HepG2 (cell line): ENCODE measurements at regions not wholly inside any gene's neighbourhood (a gene's known extent, or its start where the extent isn't known, plus 50 kb on each side); places are given as distances from the start of the nearest gene placed in this dataset.

Experiments
- ATAC-seq: fragments of 200-7000 bp; cut with Tn5 transposase; 3 replicates; pipeline ENCODE4 v1.9.1; 2020; ENCODE audit warnings: mild to moderate bottlenecking, moderate library complexity
- BruUV-seq: library from RNA; stranded (reverse); fragments of 400-500 nt; replicated peaks from 2 replicates; lab custom pipeline; 2021; lab: Mats Ljungman, UMichigan
- CTCF ChIA-PET: fragments of 300-600 bp; formaldehyde crosslinking; extraction: SDS; loops from one replicate; lab custom pipeline; 2021; ENCODE audit warnings: low total read pairs, inconsistent platforms, low intra/inter-chr PET ratio; lab: Yijun Ruan, JAX
- POLR2A ChIA-PET: fragments of 350-600 bp; sonication (Branson Sonifier 250); formaldehyde crosslinking; loops from one replicate; lab custom pipeline; 2020; ENCODE audit warnings: antibody characterized with exemption, inconsistent platforms; lab: Yijun Ruan, JAX
- DNase-seq: peaks from one replicate; pipeline ENCODE4 v3.0.0-alpha.2; 2015; ENCODE audit warnings: low spot score
- FAIRE-seq: peaks from 3 replicates; lab custom pipeline; 2011; peaks lifted over from hg19 to GRCh38; lab: Jason Lieb, UNC
- H2AFZ ChIP-seq: one replicate; pipeline ENCODE4 v1.6.1; 2011; ENCODE audit warnings: low read length, inconsistent platforms
- H3K27ac ChIP-seq: fragments of 300-600 bp; 3 replicates; pipeline ENCODE4 v1.8.0; 2011; ENCODE audit warnings: mixed run types, mild to moderate bottlenecking, mixed read lengths, low read length, inconsistent platforms; ENCODE audit not compliant: insufficient read depth; ENCODE audit errors: extremely low read length
- H3K27me3 ChIP-seq, 2 experiments: fragments of 200-600 bp in 1 of 2; 2 replicates in 1 of 2; 3 replicates in 1 of 2; pipeline versions ENCODE4 v1.6.0 to v1.8.0; 2011; ENCODE audit warnings: low read length in 2 of 2, mild to moderate bottlenecking in 2 of 2, moderate library complexity in 2 of 2, inconsistent platforms in 1 of 2; ENCODE audit not compliant: insufficient read depth in 2 of 2, control insufficient read depth in 1 of 2
- H3K36me3 ChIP-seq, 2 experiments: fragments of 200-600 bp in 1 of 2; replicated peaks in 1 of 2; 2 replicates in 1 of 2; 3 replicates in 1 of 2; pipeline versions ENCODE4 v1.5.1 to v1.8.0; 2011; ENCODE audit warnings: low read length in 2 of 2, inconsistent platforms in 1 of 2; ENCODE audit not compliant: insufficient read depth in 2 of 2, control insufficient read depth in 1 of 2
- H3K4me1 ChIP-seq: 2 replicates; pipeline ENCODE4 v1.5.1; 2012; ENCODE audit warnings: low read length, inconsistent platforms; ENCODE audit not compliant: insufficient read depth
- H3K4me2 ChIP-seq: 2 replicates; pipeline ENCODE4 v1.6.0; 2011; ENCODE audit warnings: low read depth, low read length, inconsistent platforms
- H3K4me3 ChIP-seq, 3 experiments: fragments of 200-600 bp in 1 of 3; sonication (generic), shearing (Covaris generic) in 1 of 3; replicated peaks in 1 of 3; 2 replicates each; pipeline ENCODE4 v1.5.1; 2011 to 2016; ENCODE audit warnings: low read length in 3 of 3, inconsistent platforms in 2 of 3, low read depth in 2 of 3, mild to moderate bottlenecking in 2 of 3, control low read depth in 1 of 3, mixed read lengths in 1 of 3; ENCODE audit not compliant: insufficient read depth in 1 of 3
- H3K79me2 ChIP-seq: one replicate; pipeline ENCODE4 v1.6.1; 2011; ENCODE audit warnings: low read length, inconsistent platforms; ENCODE audit not compliant: insufficient read depth
- H3K9ac ChIP-seq: 2 replicates; pipeline ENCODE4 v1.6.0; 2011; ENCODE audit warnings: mild to moderate bottlenecking, low read depth, low read length, inconsistent platforms; ENCODE audit not compliant: insufficient read depth
- H3K9me3 ChIP-seq: 2 replicates; pipeline ENCODE4 v1.5.1; 2012; ENCODE audit warnings: mild to moderate bottlenecking, low read length
- H4K20me1 ChIP-seq: 2 replicates; pipeline ENCODE4 v1.6.0; 2011; ENCODE audit warnings: inconsistent platforms, mild to moderate bottlenecking, low read length, moderate library complexity; ENCODE audit not compliant: insufficient read depth
- CCAR2 ChIP-seq: fragments of 200-400 bp; formaldehyde crosslinking; optimal IDR thresholded peaks from 2 replicates; pipeline ENCODE3; 2018; ENCODE audit warnings: low read depth, mild to moderate bottlenecking, low read length, moderate library complexity
- DMTF1 ChIP-seq: sonication (generic); formaldehyde crosslinking; IDR thresholded peaks from 2 replicates; pipeline ENCODE4 v1.4.0; 2020; ENCODE audit warnings: mild to moderate bottlenecking, missing genetic modification reagents
- ETV6 ChIP-seq: sonication (generic); formaldehyde crosslinking; conservative IDR thresholded peaks from 2 replicates; pipeline ENCODE4 v1.4.0; 2020; ENCODE audit warnings: missing genetic modification reagents
- GATA4 ChIP-seq: sonication (generic); IDR thresholded peaks from 2 replicates; pipeline ENCODE4 v1.6.1; 2016; ENCODE audit warnings: antibody characterized with exemption, low read depth, borderline replicate concordance
- KDM5B ChIP-seq: sonication (generic); formaldehyde crosslinking; IDR thresholded peaks from 2 replicates; pipeline ENCODE4 v1.4.0; 2020; ENCODE audit warnings: missing genetic modification reagents, mild to moderate bottlenecking, borderline replicate concordance
- PCBP2 ChIP-seq: fragments of 200-400 bp; formaldehyde crosslinking; optimal IDR thresholded peaks from 2 replicates; pipeline ENCODE3; 2018; ENCODE audit warnings: low read length, low read depth; ENCODE audit not compliant: poor library complexity, severe bottlenecking
- POLR2A ChIP-seq, 2 experiments: IDR thresholded peaks; 2 replicates each; pipeline ENCODE4 v1.6.1; 2011; ENCODE audit warnings: low read depth in 2 of 2, low read length in 2 of 2, mild to moderate bottlenecking in 1 of 2, moderate library complexity in 1 of 2; ENCODE audit not compliant: insufficient read depth in 1 of 2
- RELA ChIP-seq: sonication (generic); formaldehyde crosslinking; IDR thresholded peaks from 2 replicates; pipeline ENCODE4 v1.4.0; 2020; ENCODE audit warnings: missing genetic modification reagents
- RNF219 ChIP-seq: sonication (generic); formaldehyde crosslinking; IDR thresholded peaks from 2 replicates; pipeline ENCODE4 v1.5.0; 2020; ENCODE audit warnings: mild to moderate bottlenecking, missing genetic modification reagents
- ZFP36L2 ChIP-seq: sonication (generic); formaldehyde crosslinking; IDR thresholded peaks from 2 replicates; pipeline ENCODE4 v1.4.0; 2020; ENCODE audit warnings: missing genetic modification reagents
- ZFX ChIP-seq: sonication (generic); formaldehyde crosslinking; IDR thresholded peaks from 2 replicates; pipeline ENCODE4 v1.4.0; 2020; ENCODE audit warnings: mild to moderate bottlenecking, low read depth, missing genetic modification reagents, moderate library complexity
- ZNF138 ChIP-seq: sonication (generic); formaldehyde crosslinking; IDR thresholded peaks from 2 replicates; pipeline ENCODE4 v1.5.0; 2020; ENCODE audit warnings: mild to moderate bottlenecking, low read depth, missing genetic modification reagents
- ZNF143 ChIP-seq: sonication (generic); formaldehyde crosslinking; IDR thresholded peaks from 2 replicates; pipeline ENCODE4 v1.4.0; 2020; ENCODE audit warnings: missing genetic modification reagents
- ZNF17 ChIP-seq: sonication (generic); formaldehyde crosslinking; IDR thresholded peaks from 2 replicates; pipeline ENCODE4 v1.5.0; 2020; ENCODE audit warnings: mild to moderate bottlenecking, missing genetic modification reagents
- ZNF329 ChIP-seq: sonication (generic); formaldehyde crosslinking; IDR thresholded peaks from 2 replicates; pipeline ENCODE4 v1.9.0; 2021; ENCODE audit warnings: low read depth, mild to moderate bottlenecking, missing genetic modification reagents
- ZNF512B ChIP-seq: sonication (generic); formaldehyde crosslinking; IDR thresholded peaks from 2 replicates; pipeline ENCODE4 v1.5.1; 2020; ENCODE audit warnings: missing genetic modification reagents, mild to moderate bottlenecking, borderline replicate concordance
- ZNF619 ChIP-seq: sonication (generic); formaldehyde crosslinking; IDR thresholded peaks from 2 replicates; pipeline ENCODE4 v1.4.0; 2020; ENCODE audit warnings: mild to moderate bottlenecking, missing genetic modification reagents
- WGBS: methylation state at CpG from one replicate; pipeline ENCODE4 v1.1.6; 2017; ENCODE audit warnings: low lambda C conversion rate; 5-methylcytosine and 5-hydroxymethylcytosine counted together
- in situ Hi-C: cut with HindIII; loops from 2 replicates; pipeline ENCODE4 v1.10.0; 2017; ENCODE audit warnings: low pct_unique_long_range_greater_than_20kb; ENCODE audit not compliant: extremely low pct_ligation_motif_present
- intact Hi-C: fragments of 100-400 bp; cut with micrococcal nuclease; formaldehyde crosslinking; loops from one replicate; pipeline ENCODE4 v1.10.0; 2022; ENCODE audit not compliant: unreplicated experiment

- Histone ChIP-seq H3K27me3 (no peaks in the 10 kb centered on the region), H3K4me1 (no peaks in the 10 kb centered on the region), H4K20me1 (no peaks in the 10 kb centered on the region), H3K9ac (no peak overlapping the region), H3K9me3 (no peaks in the 10 kb centered on the region), H3K27ac (no peak overlapping the region), H2AFZ (no peak overlapping the region), H3K36me3 (no peaks in the 10 kb centered on the region), H3K4me2 (no peak overlapping the region), H3K79me2 (no peaks in the 10 kb centered on the region), H3K4me3 (no peak overlapping the region)
- POLR2A ChIA-PET, result no interaction called here
- in situ Hi-C loops (no loop called here), intact Hi-C loops (no loop called here)
- BruUV-seq, result no TSS peak
- FAIRE-seq (no peak), DNase-seq (no peak), ATAC-seq (no peak)
- CTCF ChIA-PET, result no interaction called here
- TF ChIP-seq DMTF1 (CRISPR knock-in tag), result no peak
- TF ChIP-seq ZNF143 (CRISPR knock-in tag), result no peak
- TF ChIP-seq PCBP2, result no peak
- no peak for TF ChIP-seq CCAR2
- no peak for TF ChIP-seq ZFP36L2
- no peak for TF ChIP-seq ZFX (CRISPR knock-in tag)
- no peak for TF ChIP-seq ZNF512B (CRISPR knock-in tag)
- TF ChIP-seq ETV6 (CRISPR knock-in tag), result no peak
- TF ChIP-seq RNF219 (CRISPR knock-in tag), result no peak
- TF ChIP-seq ZNF138 (CRISPR knock-in tag), result no peak
- no peak for TF ChIP-seq KDM5B (CRISPR knock-in tag)
- TF ChIP-seq ZNF329 (CRISPR knock-in tag), result no peak
- no peak for TF ChIP-seq RELA
- TF ChIP-seq ZNF17 (CRISPR knock-in tag), result no peak
- TF ChIP-seq GATA4, result no peak
- TF ChIP-seq ZNF619, result no peak
- TF ChIP-seq POLR2A (IDR thresholded peaks at IDR 0.05; ENCODE audit: insufficient read depth in 1 of 2, low read depth in 2 of 2, low read length in 2 of 2), result no peak
- WGBS, result 3% methylated on average over 2 of the region's 2 CpGs
These were observed 1102.6 kb upstream of the EPHA6 start for GRCh38 chr3:95711789-95712188.
